HepG2 (cell line): ENCODE measurements at regions not wholly inside any gene's neighbourhood (a gene's known extent, or its start where the extent isn't known, plus 50 kb on each side); places are given as distances from the start of the nearest gene placed in this dataset.

Experiments used
- CBFB ChIP-seq: sonication (generic); formaldehyde crosslinking; IDR thresholded peaks from 2 replicates; pipeline ENCODE4 v1.4.0; 2020; ENCODE audit warnings: missing genetic modification reagents
- NFE2L2 ChIP-seq: fragments of 150-350 bp; IDR thresholded peaks from 2 replicates; pipeline ENCODE4 v1.6.1; 2014; ENCODE audit warnings: low read length
- RAD51 ChIP-seq: fragments of 450-650 bp; IDR thresholded peaks from 2 replicates; pipeline ENCODE4 v1.6.1; 2016; ENCODE audit warnings: borderline replicate concordance
- TOE1 ChIP-seq: sonication (generic); formaldehyde crosslinking; IDR thresholded peaks from 2 replicates; pipeline ENCODE4 v1.4.0; 2020; ENCODE audit warnings: mild to moderate bottlenecking, missing genetic modification reagents
- ZNF780A ChIP-seq: sonication (generic); formaldehyde crosslinking; IDR thresholded peaks from 2 replicates; pipeline ENCODE4 v1.8.0; 2022; ENCODE audit warnings: mild to moderate bottlenecking, missing genetic modification reagents, moderate library complexity
- ZZZ3 ChIP-seq: sonication (generic); formaldehyde crosslinking; IDR thresholded peaks from 2 replicates; pipeline ENCODE4 v1.4.0; 2020; ENCODE audit warnings: missing genetic modification reagents, mild to moderate bottlenecking, borderline replicate concordance
- TF ChIP-seq, protein P1 (sequence below): sonication (generic); formaldehyde crosslinking; IDR thresholded peaks from 2 replicates; pipeline ENCODE4 v1.4.0; 2020; ENCODE audit warnings: missing genetic modification reagents
- TF ChIP-seq, protein P2 (sequence below): sonication (generic); formaldehyde crosslinking; IDR thresholded peaks from 2 replicates; pipeline ENCODE4 v1.5.0; 2020; ENCODE audit warnings: mild to moderate bottlenecking, missing genetic modification reagents, moderate library complexity
- TF ChIP-seq, protein P3 (sequence below): IDR thresholded peaks from 2 replicates; pipeline ENCODE4 v1.6.1; 2012; ENCODE audit warnings: inconsistent platforms
- TF ChIP-seq, protein P4 (sequence below): sonication (generic); formaldehyde crosslinking; IDR thresholded peaks from 2 replicates; pipeline ENCODE4 v1.4.0; 2020; ENCODE audit warnings: missing genetic modification reagents
- TF ChIP-seq, protein P5 (sequence below): sonication (generic); formaldehyde crosslinking; IDR thresholded peaks from 2 replicates; pipeline ENCODE4 v1.5.0; 2020; ENCODE audit warnings: mild to moderate bottlenecking, low read depth, missing genetic modification reagents, borderline replicate concordance

DNA sequence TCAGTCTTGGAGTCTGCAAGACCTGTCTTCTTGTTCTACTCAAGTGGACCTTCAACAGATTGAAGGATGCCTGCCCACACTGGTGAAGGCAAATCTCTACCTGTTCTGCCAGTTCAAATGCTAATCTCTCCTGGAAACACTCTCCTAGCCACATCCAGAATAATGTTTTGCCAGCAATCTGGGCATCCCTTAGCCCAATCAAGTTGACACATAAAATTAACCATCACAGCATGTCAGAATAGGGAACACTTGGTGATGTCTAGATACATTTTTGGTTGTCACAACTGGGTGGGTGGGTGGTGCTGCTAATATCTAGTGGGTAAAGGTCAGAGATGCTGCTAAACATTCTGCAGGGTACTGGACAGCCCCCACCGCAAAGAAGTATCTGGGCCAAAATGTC lies 744.9 kb upstream of the SOX9 start:
- TF ChIP-seq, protein P1, sequence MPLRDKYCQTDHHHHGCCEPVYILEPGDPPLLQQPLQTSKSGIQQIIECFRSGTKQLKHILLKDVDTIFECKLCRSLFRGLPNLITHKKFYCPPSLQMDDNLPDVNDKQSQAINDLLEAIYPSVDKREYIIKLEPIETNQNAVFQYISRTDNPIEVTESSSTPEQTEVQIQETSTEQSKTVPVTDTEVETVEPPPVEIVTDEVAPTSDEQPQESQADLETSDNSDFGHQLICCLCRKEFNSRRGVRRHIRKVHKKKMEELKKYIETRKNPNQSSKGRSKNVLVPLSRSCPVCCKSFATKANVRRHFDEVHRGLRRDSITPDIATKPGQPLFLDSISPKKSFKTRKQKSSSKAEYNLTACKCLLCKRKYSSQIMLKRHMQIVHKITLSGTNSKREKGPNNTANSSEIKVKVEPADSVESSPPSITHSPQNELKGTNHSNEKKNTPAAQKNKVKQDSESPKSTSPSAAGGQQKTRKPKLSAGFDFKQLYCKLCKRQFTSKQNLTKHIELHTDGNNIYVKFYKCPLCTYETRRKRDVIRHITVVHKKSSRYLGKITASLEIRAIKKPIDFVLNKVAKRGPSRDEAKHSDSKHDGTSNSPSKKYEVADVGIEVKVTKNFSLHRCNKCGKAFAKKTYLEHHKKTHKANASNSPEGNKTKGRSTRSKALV = no peak
- TF ChIP-seq RAD51 = no peak
- no peak for TF ChIP-seq ZZZ3 (CRISPR knock-in tag)
- TF ChIP-seq CBFB (CRISPR knock-in tag) = no peak
- TF ChIP-seq, protein P2, sequence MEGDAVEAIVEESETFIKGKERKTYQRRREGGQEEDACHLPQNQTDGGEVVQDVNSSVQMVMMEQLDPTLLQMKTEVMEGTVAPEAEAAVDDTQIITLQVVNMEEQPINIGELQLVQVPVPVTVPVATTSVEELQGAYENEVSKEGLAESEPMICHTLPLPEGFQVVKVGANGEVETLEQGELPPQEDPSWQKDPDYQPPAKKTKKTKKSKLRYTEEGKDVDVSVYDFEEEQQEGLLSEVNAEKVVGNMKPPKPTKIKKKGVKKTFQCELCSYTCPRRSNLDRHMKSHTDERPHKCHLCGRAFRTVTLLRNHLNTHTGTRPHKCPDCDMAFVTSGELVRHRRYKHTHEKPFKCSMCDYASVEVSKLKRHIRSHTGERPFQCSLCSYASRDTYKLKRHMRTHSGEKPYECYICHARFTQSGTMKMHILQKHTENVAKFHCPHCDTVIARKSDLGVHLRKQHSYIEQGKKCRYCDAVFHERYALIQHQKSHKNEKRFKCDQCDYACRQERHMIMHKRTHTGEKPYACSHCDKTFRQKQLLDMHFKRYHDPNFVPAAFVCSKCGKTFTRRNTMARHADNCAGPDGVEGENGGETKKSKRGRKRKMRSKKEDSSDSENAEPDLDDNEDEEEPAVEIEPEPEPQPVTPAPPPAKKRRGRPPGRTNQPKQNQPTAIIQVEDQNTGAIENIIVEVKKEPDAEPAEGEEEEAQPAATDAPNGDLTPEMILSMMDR = no peak
- TF ChIP-seq, protein P3, sequence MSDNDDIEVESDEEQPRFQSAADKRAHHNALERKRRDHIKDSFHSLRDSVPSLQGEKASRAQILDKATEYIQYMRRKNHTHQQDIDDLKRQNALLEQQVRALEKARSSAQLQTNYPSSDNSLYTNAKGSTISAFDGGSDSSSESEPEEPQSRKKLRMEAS = no peak
- no peak for TF ChIP-seq TOE1 (CRISPR knock-in tag)
- TF ChIP-seq, protein P4, sequence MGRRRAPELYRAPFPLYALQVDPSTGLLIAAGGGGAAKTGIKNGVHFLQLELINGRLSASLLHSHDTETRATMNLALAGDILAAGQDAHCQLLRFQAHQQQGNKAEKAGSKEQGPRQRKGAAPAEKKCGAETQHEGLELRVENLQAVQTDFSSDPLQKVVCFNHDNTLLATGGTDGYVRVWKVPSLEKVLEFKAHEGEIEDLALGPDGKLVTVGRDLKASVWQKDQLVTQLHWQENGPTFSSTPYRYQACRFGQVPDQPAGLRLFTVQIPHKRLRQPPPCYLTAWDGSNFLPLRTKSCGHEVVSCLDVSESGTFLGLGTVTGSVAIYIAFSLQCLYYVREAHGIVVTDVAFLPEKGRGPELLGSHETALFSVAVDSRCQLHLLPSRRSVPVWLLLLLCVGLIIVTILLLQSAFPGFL = no peak
- TF ChIP-seq, protein P5, sequence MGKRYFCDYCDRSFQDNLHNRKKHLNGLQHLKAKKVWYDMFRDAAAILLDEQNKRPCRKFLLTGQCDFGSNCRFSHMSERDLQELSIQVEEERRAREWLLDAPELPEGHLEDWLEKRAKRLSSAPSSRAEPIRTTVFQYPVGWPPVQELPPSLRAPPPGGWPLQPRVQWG (CRISPR knock-in tag) = no peak
- TF ChIP-seq ZNF780A (CRISPR knock-in tag) = no peak
- no peak for TF ChIP-seq NFE2L2
